ENCODE measurements at regions not wholly inside any gene's neighbourhood (a gene's known extent, or its start where the extent isn't known, plus 50 kb on each side); places are given as distances from the start of the nearest gene placed in this dataset.

DNA sequence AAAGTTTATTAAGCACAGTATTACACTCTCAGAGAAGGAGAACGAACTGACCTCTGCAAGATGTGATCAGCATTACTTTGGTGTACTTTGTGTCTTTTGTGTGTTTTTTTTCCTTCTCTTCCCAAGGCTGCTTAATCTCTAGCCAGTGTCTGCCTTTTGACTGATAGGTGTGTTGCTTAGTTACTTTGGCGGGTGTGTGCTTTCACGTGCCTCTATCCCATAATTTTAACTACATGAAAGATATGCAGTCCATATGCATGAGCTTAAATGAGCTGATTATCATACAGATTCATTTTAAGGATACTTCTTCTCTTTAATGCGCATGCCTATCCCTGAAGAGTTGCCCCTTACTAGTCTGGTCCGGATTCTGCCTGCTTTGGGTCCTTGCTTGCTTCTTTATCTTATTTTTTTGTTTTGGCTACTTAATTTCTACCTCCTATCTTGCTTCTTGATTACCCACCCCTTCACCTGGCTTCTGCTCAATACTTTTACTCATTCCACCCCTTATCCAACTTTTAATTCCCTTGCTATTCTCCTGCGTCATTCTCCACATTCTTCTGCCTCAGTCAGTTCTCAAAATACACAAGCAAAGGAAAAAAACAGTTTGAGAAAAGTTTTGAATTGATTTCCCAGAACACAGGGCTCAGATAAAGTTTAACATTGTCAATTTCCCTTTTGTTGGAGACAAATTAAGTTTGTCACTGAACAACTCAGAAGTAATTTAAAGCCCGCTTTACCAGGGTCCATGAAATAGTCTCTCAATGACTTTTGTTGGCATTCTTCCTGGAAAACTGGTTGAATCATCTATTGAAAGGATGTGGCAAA lies 182.0 kb downstream of the TENT5D start:
- H3K9ac ChIP-seq (ENCODE audit: low read length), result no peak overlapping the region
- no peaks in the 10 kb centered on the region for H3K27me3 ChIP-seq (ENCODE audit: insufficient read depth, low read depth, low read length)
- H4K20me1 ChIP-seq (ENCODE audit: insufficient read depth), result no peaks in the 10 kb centered on the region
- H3K9me3 ChIP-seq (ENCODE audit: low read length), result no peaks in the 10 kb centered on the region
- no peak overlapping the region for H3K4me2 ChIP-seq (ENCODE audit: low read length)
- no peaks in the 10 kb centered on the region for H3K79me2 ChIP-seq (replicated peaks; ENCODE audit: insufficient read depth, low read length)
- no peaks in the 10 kb centered on the region for H3K36me3 ChIP-seq (ENCODE audit: insufficient read depth, low read length)
- no peaks in the 10 kb centered on the region for H3K9me2 ChIP-seq (ENCODE audit: insufficient read depth, low read length)
- TF ChIP-seq EZH2 (IDR thresholded peaks at IDR 0.05; ENCODE audit: borderline replicate concordance, insufficient read depth, low read length, poor library complexity, severe bottlenecking), result no peak
- no peak for TF ChIP-seq TAF1 (IDR thresholded peaks at IDR 0.05; ENCODE audit: low read depth)
- TF ChIP-seq RAD21 (conservative IDR thresholded peaks at IDR 0.05), result no peak
- TF ChIP-seq SMC3 (conservative IDR thresholded peaks at IDR 0.05; ENCODE audit: poor library complexity), result no peak
- TF ChIP-seq EP300 (conservative IDR thresholded peaks at IDR 0.05; ENCODE audit: poor library complexity, severe bottlenecking), result no peak
- TF ChIP-seq, protein P1, sequence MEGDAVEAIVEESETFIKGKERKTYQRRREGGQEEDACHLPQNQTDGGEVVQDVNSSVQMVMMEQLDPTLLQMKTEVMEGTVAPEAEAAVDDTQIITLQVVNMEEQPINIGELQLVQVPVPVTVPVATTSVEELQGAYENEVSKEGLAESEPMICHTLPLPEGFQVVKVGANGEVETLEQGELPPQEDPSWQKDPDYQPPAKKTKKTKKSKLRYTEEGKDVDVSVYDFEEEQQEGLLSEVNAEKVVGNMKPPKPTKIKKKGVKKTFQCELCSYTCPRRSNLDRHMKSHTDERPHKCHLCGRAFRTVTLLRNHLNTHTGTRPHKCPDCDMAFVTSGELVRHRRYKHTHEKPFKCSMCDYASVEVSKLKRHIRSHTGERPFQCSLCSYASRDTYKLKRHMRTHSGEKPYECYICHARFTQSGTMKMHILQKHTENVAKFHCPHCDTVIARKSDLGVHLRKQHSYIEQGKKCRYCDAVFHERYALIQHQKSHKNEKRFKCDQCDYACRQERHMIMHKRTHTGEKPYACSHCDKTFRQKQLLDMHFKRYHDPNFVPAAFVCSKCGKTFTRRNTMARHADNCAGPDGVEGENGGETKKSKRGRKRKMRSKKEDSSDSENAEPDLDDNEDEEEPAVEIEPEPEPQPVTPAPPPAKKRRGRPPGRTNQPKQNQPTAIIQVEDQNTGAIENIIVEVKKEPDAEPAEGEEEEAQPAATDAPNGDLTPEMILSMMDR (IDR thresholded peaks at IDR 0.05; ENCODE audit: poor library complexity, severe bottlenecking), result no peak
- TF ChIP-seq MXI1 (conservative IDR thresholded peaks at IDR 0.05; ENCODE audit: poor library complexity, severe bottlenecking), result no peak
- TF ChIP-seq REST (IDR thresholded peaks at IDR 0.05; ENCODE audit: borderline replicate concordance), result no peak
- TF ChIP-seq POLR2AphosphoS5 (IDR thresholded peaks at IDR 0.05), result no peak
- no peak overlapping the region for H2AFZ ChIP-seq (ENCODE audit: low read depth, low read length)
- no peak overlapping the region for H3K27ac ChIP-seq (ENCODE audit: low read length)
- H3K4me3 ChIP-seq (ENCODE audit: low read length), result no peak overlapping the region
- no peaks in the 10 kb centered on the region for H3F3A ChIP-seq (ENCODE audit: insufficient read depth, low read length, poor library complexity, severe bottlenecking)
